ENCODE measurements at regions not wholly inside any gene's neighbourhood (a gene's known extent, or its start where the extent isn't known, plus 50 kb on each side); places are given as distances from the start of the nearest gene placed in this dataset.
"Not testable (repeated sequence)": the region's sequence is repeated elsewhere in the genome, so short reads cannot be mapped to it uniquely, and the experiment has no call there.

GRCh38 chr6:120764312-120764711 is 570.0 kb downstream of the TBC1D32 start:
- H3K4me3 Mint-ChIP-seq, result no peak overlapping the region
- no peak overlapping the region for H3K27ac Mint-ChIP-seq
- no peak for DNase-seq
- ATAC-seq, result no peak
- H3K9me3 Mint-ChIP-seq, result peaks cover 0 to 8% (median 0%) of the 10 kb centered on the region in 9 donors
- H3K27me3 Mint-ChIP-seq, result no peaks in the 10 kb centered on the region
- no peaks in the 10 kb centered on the region for H3K36me3 Mint-ChIP-seq
- H3K4me1 Mint-ChIP-seq, result no peaks in the 10 kb centered on the region
- POLR2A ChIA-PET, result no interaction called here

GRCh38 chr6:120759570-120759969 is 574.7 kb downstream of the TBC1D32 start:
- POLR2A ChIA-PET, result no interaction called here
- Mint-ChIP-seq H3K9me3 (peaks cover 0 to 8% (median 0%) of the 10 kb centered on the region in 9 donors), H3K36me3 (no peaks in the 10 kb centered on the region), H3K27ac (no peak overlapping the region), H3K27me3 (no peaks in the 10 kb centered on the region), H3K4me3 (no peak overlapping the region), H3K4me1 (no peaks in the 10 kb centered on the region)
- DNase-seq, result no peak
- no peak for ATAC-seq

DNA sequence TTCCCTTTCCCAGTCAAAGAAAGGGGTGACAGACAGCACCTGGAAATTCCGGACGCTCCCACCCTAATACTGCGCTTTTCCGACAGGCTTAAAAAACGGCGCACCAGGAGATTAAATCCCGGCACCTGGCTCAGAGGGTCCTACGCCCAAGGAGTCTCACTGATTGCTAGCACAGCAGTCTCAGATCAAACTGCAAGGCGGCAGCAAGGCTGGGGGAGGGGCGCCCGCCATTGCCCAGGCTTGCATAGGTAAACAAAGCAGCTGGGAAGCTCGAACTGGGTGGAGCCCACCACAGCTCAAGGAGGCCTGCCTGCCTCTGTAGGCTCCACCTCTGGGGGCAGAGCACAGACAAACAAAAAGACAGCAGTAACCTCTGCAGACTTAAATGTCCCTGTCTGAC is 585.7 kb downstream of the TBC1D32 start:
- H3K9me3 Mint-ChIP-seq, result peaks cover 0 to 14% (median 0%) of the 10 kb centered on the region in 9 donors
- DNase-seq, H3K4me1 Mint-ChIP-seq, H3K27ac Mint-ChIP-seq, H3K4me3 Mint-ChIP-seq, H3K36me3 Mint-ChIP-seq, ATAC-seq, H3K27me3 Mint-ChIP-seq, POLR2A ChIA-PET: not testable (repeated sequence)

GRCh38 chr6:120736740-120737139 is 597.5 kb downstream of the TBC1D32 start:
- Mint-ChIP-seq H3K4me1 (no peaks in the 10 kb centered on the region), H3K9me3 (peaks cover 0 to 16% (median 4%) of the 10 kb centered on the region in 9 donors), H3K27ac (no peak overlapping the region), H3K4me3 (no peak overlapping the region), H3K27me3 (no peaks in the 10 kb centered on the region), H3K36me3 (no peaks in the 10 kb centered on the region)
- ATAC-seq, result no peak
- no peak for DNase-seq
- POLR2A ChIA-PET, result no interaction called here

- H3K36me3 Mint-ChIP-seq, result no peaks in the 10 kb centered on the region
- no peak for ATAC-seq
- POLR2A ChIA-PET, result no interaction called here
- H3K9me3 Mint-ChIP-seq, result peaks cover 0 to 16% (median 6%) of the 10 kb centered on the region in 9 donors
- H3K4me3 Mint-ChIP-seq, result no peak overlapping the region
- no peak for DNase-seq
- H3K27me3 Mint-ChIP-seq, result no peaks in the 10 kb centered on the region
- H3K27ac Mint-ChIP-seq, result no peak overlapping the region
- no peaks in the 10 kb centered on the region for H3K4me1 Mint-ChIP-seq
Observed at GRCh38 chr6:120735641-120736040, 598.6 kb downstream of the TBC1D32 start.

- Mint-ChIP-seq H3K9me3 (peaks cover 0 to 38% (median 14%) of the 10 kb centered on the region in 9 donors), H3K4me3 (no peak overlapping the region), H3K27me3 (no peaks in the 10 kb centered on the region), H3K36me3 (peaks cover 0 to 5% (median 0%) of the 10 kb centered on the region in 3 donors), H3K4me1 (no peaks in the 10 kb centered on the region), H3K27ac (no peak overlapping the region)
- no peak for ATAC-seq
- POLR2A ChIA-PET, result no interaction called here
- no peak for DNase-seq
Observed at GRCh38 chr6:120711255-120711654, 623.0 kb downstream of the TBC1D32 start.

DNA sequence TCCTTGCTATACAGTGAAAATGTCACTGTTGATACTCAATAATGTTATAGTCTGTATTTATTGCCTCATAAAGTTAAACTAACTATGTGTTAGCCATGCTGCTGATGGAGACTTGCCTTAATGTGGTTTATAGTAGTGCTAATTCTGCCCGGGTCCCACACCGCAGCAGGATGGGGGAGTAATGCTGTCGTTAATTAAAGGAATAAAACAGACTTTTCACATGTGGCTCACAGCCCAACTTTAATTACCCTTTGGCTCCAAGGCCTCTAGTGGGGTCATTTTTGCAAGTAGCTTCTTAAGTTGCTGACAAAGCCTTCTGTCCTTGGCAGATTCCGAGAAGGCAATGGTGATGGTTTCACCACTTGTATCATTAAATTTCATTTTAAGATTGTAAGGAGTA is 634.3 kb downstream of the TBC1D32 start:
- POLR2A ChIA-PET, result no interaction called here
- H3K9me3 Mint-ChIP-seq, result peaks cover 0 to 10% (median 0%) of the 10 kb centered on the region in 9 donors
- no peak overlapping the region for H3K27ac Mint-ChIP-seq

DNA sequence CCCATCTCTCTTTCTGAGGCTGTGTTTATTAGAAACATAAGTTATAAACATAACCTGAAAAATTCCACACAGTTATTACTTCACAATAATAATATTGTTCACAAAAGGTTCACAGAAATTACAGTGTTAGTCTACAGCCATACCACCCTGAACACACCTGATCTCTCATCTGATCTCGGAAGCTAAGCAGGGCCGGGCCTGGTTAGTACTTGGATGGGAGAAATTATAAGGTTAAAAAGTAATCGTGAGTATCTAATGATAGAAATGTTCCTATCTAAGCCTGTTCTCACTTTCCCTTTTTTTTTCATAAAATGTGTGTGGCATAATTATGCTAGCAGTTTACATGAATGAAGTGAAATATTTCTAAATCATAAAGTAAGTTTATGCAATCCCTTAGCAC is 647.8 kb downstream of the TBC1D32 start:
- Mint-ChIP-seq H3K27me3 (no peaks in the 10 kb centered on the region), H3K4me3 (no peak overlapping the region), H3K9me3 (peaks cover 0 to 5% (median 2%) of the 10 kb centered on the region in 9 donors), H3K4me1 (no peaks in the 10 kb centered on the region), H3K36me3 (no peaks in the 10 kb centered on the region), H3K27ac (no peak overlapping the region)
- ATAC-seq (no peak), DNase-seq (no peak)
- POLR2A ChIA-PET, result no interaction called here

More for the DNA sequence above, 634.3 kb downstream of the TBC1D32 start:
- ATAC-seq (no peak), DNase-seq (no peak)
- H3K4me3 Mint-ChIP-seq, result no peak overlapping the region
- H3K36me3 Mint-ChIP-seq, result no peaks in the 10 kb centered on the region
- H3K27me3 Mint-ChIP-seq, result no peaks in the 10 kb centered on the region
- no peaks in the 10 kb centered on the region for H3K4me1 Mint-ChIP-seq

- H3K36me3 Mint-ChIP-seq, result no peaks in the 10 kb centered on the region
- DNase-seq, result no peak
- no peaks in the 10 kb centered on the region for H3K4me1 Mint-ChIP-seq
- no peak overlapping the region for H3K27ac Mint-ChIP-seq
- no peaks in the 10 kb centered on the region for H3K27me3 Mint-ChIP-seq
- H3K4me3 Mint-ChIP-seq, result no peak overlapping the region
- H3K9me3 Mint-ChIP-seq, result peaks cover 0 to 9% (median 0%) of the 10 kb centered on the region in 9 donors
- no peak for ATAC-seq
- POLR2A ChIA-PET, result no interaction called here
Observed at GRCh38 chr6:120682145-120682544, 652.1 kb downstream of the TBC1D32 start.

GRCh38 chr6:120681204-120681603 is 653.1 kb downstream of the TBC1D32 start:
- Mint-ChIP-seq H3K4me3 (no peak overlapping the region), H3K36me3 (no peaks in the 10 kb centered on the region), H3K4me1 (no peaks in the 10 kb centered on the region), H3K9me3 (peaks cover 0 to 11% (median 0%) of the 10 kb centered on the region in 9 donors), H3K27me3 (no peaks in the 10 kb centered on the region), H3K27ac (no peak overlapping the region)
- ATAC-seq, result no peak
- POLR2A ChIA-PET, result no interaction called here
- DNase-seq, result no peak

GRCh38 chr6:120675886-120676285 is 658.4 kb downstream of the TBC1D32 start:
- no peaks in the 10 kb centered on the region for H3K27me3 Mint-ChIP-seq

DNA sequence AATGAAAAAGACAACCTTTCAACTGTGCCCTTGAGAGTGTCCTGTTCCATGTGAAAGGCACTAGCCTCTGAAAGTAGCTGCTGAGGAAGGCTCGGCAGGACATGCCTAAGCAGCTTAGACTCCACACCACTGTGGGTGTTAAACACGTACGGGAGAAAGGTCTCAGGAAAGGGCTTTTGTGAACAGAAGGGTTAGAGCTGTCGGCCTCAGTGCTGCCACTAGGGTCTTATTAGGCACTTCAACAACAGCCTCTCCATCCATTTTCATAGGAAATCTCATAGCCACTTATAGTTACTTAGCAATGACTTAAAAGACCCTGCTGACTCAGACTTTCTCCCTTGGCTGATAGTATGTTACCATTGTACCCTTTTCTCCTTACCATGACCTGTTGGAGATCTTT is 662.8 kb downstream of the TBC1D32 start:
- Mint-ChIP-seq H3K27me3 (no peaks in the 10 kb centered on the region), H3K4me1 (no peaks in the 10 kb centered on the region), H3K36me3 (no peaks in the 10 kb centered on the region), H3K27ac (no peak overlapping the region), H3K4me3 (no peak overlapping the region), H3K9me3 (peaks cover 0 to 18% (median 11%) of the 10 kb centered on the region in 9 donors)
- no peak for ATAC-seq
- no peak for DNase-seq
- POLR2A ChIA-PET, result no interaction called here

More at GRCh38 chr6:120675886-120676285, 658.4 kb downstream of the TBC1D32 start:
- DNase-seq, result no peak
- H3K4me1 Mint-ChIP-seq, result no peaks in the 10 kb centered on the region
- no peak for ATAC-seq
- H3K4me3 Mint-ChIP-seq, result no peak overlapping the region
- peaks cover 0 to 9% (median 0%) of the 10 kb centered on the region in 9 donors for H3K9me3 Mint-ChIP-seq
- POLR2A ChIA-PET, result no interaction called here
- H3K27ac Mint-ChIP-seq, result no peak overlapping the region
- H3K36me3 Mint-ChIP-seq, result no peaks in the 10 kb centered on the region

GRCh38 chr6:120652506-120652905 is 681.8 kb downstream of the TBC1D32 start:
- H3K4me3 Mint-ChIP-seq, result no peak overlapping the region
- no peak overlapping the region for H3K27ac Mint-ChIP-seq
- DNase-seq, result no peak
- H3K27me3 Mint-ChIP-seq, result no peaks in the 10 kb centered on the region
- no peaks in the 10 kb centered on the region for H3K36me3 Mint-ChIP-seq
- H3K4me1 Mint-ChIP-seq, result no peaks in the 10 kb centered on the region
- ATAC-seq, result no peak
- POLR2A ChIA-PET, result no interaction called here
- H3K9me3 Mint-ChIP-seq, result peaks cover 0 to 12% (median 8%) of the 10 kb centered on the region in 9 donors

DNA sequence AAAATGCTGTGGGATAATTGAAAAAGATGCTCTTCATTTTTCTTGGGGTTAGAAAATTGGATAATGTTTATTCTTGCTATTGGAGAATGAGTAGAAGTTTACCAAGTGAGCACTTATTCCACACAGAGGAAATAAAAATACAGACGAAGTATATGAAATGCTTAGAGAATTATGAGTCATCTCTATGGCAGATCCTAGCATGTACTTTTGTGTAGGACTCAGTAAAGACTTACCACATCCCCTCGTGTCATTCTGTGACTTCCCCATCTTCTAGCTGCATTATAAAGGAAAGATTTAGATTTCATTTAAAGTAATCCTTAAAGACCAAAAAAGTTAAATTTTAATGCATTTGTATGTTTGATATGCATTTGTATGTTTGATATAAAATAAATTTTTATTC is 685.6 kb downstream of the TBC1D32 start:
- H3K9me3 Mint-ChIP-seq, result peaks cover 0 to 16% (median 8%) of the 10 kb centered on the region in 9 donors
- POLR2A ChIA-PET, result no interaction called here
- H3K4me3 Mint-ChIP-seq, result no peak overlapping the region
- no peak for DNase-seq
- no peak overlapping the region for H3K27ac Mint-ChIP-seq
- no peak for ATAC-seq
- no peaks in the 10 kb centered on the region for H3K27me3 Mint-ChIP-seq
- H3K4me1 Mint-ChIP-seq, result no peaks in the 10 kb centered on the region
- no peaks in the 10 kb centered on the region for H3K36me3 Mint-ChIP-seq
